GM18520 (cell line): ENCODE measurements at regions not wholly inside any gene's neighbourhood (a gene's known extent, or its start where the extent isn't known, plus 50 kb on each side); places are given as distances from the start of the nearest gene placed in this dataset.
"Not testable (repeated sequence)": the region's sequence is repeated elsewhere in the genome, so short reads cannot be mapped to it uniquely, and the experiment has no call there.

Experiments
- ATAC-seq: cut with Tn5 transposase; IDR thresholded peaks from one replicate; pipeline ENCODE4 v1.9.1; 2021; ENCODE audit not compliant: unreplicated experiment

GRCh38 chr2:56770490-56770889 is 586.7 kb downstream of the CCDC85A start:
- no peak for ATAC-seq

DNA sequence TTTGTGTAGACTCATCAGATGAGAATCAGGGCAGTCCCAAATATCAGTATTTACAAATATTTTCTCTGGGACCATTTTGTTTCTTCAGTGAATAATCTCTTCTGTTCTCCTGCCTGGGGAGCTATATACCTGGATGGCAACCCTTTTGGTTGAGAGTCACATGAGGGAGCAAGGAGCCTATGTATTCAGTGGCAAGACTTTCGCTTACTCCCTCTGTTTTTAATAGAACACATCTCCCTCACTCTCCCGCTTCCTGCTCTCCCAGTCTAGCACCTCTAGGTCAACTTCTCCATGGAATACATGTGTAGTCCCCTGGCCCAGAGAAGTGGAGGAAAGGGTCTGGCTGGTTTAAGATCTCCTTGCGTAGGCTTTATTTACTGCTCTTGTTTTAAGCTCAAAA is 600.3 kb downstream of the CCDC85A start:
- ATAC-seq: no peak

- no peak for ATAC-seq
These were observed 617.4 kb downstream of the CCDC85A start for GRCh38 chr2:56801214-56801613.

- no peak for ATAC-seq
These were observed 618.0 kb downstream of the CCDC85A start for GRCh38 chr2:56801770-56802169.

GRCh38 chr2:56803596-56803995 is 619.8 kb downstream of the CCDC85A start:
- no peak for ATAC-seq

- ATAC-seq: no peak
These were observed 623.1 kb downstream of the CCDC85A start for GRCh38 chr2:56806924-56807323.

DNA sequence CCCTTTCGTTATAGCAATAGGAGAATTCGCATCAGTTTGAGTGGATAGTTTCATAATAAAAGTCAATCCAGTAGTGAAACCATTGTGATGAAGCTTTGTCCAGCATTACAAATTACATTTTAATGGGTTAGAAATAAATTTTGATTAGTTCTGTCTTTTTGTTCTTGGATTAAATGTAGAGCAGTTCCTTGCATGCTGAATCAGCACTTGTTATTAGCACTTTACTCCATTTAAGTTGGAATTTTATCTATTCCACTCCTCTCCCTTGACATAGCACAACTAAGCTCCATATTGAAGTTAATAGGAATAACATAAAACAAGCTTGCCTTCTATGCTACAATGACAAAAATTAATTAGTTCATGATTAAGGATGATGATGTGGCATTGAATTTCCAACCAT is 624.1 kb downstream of the CCDC85A start:
- ATAC-seq: no peak

DNA sequence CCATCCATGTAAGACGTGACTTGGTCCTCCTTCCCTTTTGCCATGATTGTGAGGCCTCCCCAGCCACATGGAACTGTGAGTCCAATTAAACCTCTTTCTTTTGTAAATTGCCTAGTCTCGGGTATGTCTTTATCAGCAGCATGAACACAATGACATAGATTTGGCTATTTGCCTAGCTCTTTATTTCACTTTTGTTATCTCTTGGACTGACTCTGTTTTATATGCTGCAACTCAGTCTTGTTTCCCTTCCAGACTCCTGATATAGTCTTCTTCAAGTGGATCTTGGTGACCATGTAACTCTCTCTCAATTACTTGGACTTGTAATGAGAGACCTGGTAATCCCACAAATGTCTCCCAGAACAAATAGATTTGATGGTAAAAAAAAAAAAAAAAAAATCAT is 627.6 kb downstream of the CCDC85A start:
- ATAC-seq: no peak

- no peak for ATAC-seq
These were observed 628.6 kb downstream of the CCDC85A start for GRCh38 chr2:56812432-56812831.

- no peak for ATAC-seq
These were observed 629.7 kb downstream of the CCDC85A start for GRCh38 chr2:56813490-56813889.

DNA sequence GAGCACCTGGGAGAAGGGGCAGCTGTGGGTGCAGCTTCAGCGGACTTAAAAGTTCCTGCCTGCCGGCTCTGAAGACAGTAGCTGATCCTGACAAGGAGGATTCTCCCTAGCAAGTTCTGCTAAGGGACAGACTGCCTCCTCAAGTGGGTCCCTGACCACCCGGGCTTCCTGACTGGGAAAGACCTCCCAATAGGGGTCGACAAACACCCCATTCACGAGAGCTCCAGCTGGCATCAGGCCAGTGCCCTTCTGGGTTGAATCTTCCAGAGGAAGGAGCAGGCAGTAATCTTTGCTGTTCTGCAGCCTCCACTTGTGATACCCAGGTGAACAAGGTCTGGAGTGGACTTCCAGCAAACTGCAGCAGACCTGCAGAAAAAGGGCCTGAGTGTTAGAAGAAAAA is 632.9 kb downstream of the CCDC85A start:
- no peak for ATAC-seq

DNA sequence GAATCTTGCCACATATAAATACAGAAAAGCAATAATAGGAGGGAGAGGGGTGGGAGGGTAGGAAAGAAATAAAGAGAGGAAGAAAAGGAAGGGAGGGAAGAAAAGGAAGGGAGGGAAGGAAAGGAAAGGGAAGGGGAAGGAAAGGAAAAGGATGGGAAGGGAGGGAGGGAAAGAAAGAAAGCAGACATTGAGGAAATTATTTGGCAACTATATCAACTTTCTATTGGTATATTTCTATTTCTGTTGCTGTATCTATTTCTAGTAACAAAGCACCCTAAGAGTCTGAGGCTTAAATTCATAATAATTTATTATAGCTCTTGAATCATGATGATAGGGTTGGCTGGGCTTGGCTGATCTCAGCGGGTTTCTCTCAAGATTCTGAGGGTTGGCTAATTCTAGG is 648.0 kb downstream of the CCDC85A start:
- no peak for ATAC-seq

DNA sequence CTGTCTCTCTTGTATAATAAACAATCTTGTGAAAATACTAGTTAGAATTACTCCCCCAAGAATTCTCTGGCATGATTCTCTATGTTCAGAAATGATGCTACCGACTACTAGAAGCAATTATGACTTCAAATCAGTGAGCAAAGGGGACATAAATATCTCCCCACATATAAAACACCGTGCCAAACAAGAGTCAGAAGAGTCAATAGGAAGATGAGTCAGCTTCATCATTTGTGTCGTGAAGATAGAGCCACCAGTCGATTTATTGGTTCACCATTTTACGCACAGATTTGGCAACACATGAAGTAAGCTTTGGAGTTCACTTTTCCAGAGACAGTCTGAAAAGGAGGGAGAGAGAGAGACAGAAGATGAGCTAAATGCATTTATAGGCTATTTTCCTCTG is 650.9 kb downstream of the CCDC85A start:
- ATAC-seq: no peak

- ATAC-seq: not testable (repeated sequence)
These were observed 656.2 kb downstream of the CCDC85A start for GRCh38 chr2:56840009-56840408.

DNA sequence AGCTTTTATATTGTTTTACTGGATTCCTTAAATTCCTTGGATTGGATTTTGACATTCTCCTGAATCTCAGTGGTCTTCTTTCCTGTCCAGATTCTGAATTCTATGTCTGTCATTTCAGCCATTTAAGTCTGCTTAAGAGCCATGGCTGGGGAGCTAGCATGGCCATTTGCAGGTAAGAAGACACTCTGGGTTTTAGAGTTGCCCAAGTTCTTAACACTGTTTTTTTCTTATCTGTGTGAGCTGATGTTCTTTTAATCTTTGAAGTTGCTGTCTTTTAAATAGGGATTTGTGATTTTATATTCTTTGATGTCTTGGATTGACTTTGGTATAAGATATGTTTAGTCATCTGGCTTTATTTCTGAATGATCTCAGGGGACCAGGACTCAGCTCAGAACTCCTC is 677.2 kb downstream of the CCDC85A start:
- ATAC-seq: no peak

- ATAC-seq: no peak
These were observed 687.9 kb downstream of the CCDC85A start for GRCh38 chr2:56871644-56872043.

- no peak for ATAC-seq
These were observed 690.9 kb downstream of the CCDC85A start for GRCh38 chr2:56874717-56875116.

DNA sequence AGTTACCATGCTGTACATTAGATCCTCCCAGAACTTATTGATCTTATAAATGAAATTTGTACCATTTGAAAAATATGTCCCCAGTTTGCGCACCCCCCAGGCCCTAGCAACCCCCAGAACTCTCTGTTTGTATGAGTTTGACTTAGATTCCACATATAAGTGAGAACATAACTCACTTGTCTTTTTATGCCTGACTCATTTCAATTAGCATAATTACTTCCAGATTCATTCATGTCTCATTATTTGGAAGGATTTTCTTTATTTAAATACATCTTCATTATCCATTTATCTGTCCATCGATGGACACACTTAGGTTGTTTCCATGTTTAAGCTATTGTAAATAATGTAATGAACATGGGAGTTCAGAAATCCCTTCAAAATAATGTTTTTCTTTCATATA is 705.9 kb downstream of the CCDC85A start:
- ATAC-seq: no peak

GRCh38 chr2:56892382-56892781 is 708.6 kb downstream of the CCDC85A start:
- ATAC-seq: no peak

- no peak for ATAC-seq
These were observed 715.2 kb downstream of the CCDC85A start for GRCh38 chr2:56898986-56899385.

- ATAC-seq: no peak
These were observed 728.7 kb downstream of the CCDC85A start for GRCh38 chr2:56912490-56912889.

- no peak for ATAC-seq
These were observed 735.0 kb downstream of the CCDC85A start for GRCh38 chr2:56918790-56919189.

- ATAC-seq: no peak
These were observed 750.2 kb downstream of the CCDC85A start for GRCh38 chr2:56933976-56934375.

- ATAC-seq: no peak
These were observed 751.1 kb downstream of the CCDC85A start for GRCh38 chr2:56934866-56935265.
